IMR-90 (cell line): ENCODE measurements at regions not wholly inside any gene's neighbourhood (a gene's known extent, or its start where the extent isn't known, plus 50 kb on each side); places are given as distances from the start of the nearest gene placed in this dataset.

Source experiments
- ATAC-seq: fragments of 200-7000 bp; cut with Tn5 transposase; 2 replicates; pipeline ENCODE4 v1.9.1; 2020; ENCODE audit warnings: low read depth, mild to moderate bottlenecking, moderate library complexity
- BruUV-seq: library from RNA; stranded (reverse); fragments of 400-500 nt; replicated peaks from 2 replicates; lab custom pipeline; 2021; lab: Mats Ljungman, UMichigan
- CTCF ChIA-PET: fragments of 300-600 bp; formaldehyde crosslinking; extraction: SDS; loops from one replicate; lab custom pipeline; 2021; ENCODE audit warnings: antibody characterized with exemption; lab: Yijun Ruan, JAX
- POLR2A ChIA-PET: fragments of 300-600 bp; sonication (Branson Sonifier 250); formaldehyde crosslinking; loops from one replicate; lab custom pipeline; 2022; ENCODE audit warnings: antibody characterized with exemption; ENCODE audit not compliant: unreplicated experiment; lab: Charles Lee
- DNase-seq: peaks from one replicate; pipeline ENCODE4 v3.0.0; 2013
- H2AFZ ChIP-seq: replicated peaks from 2 replicates; pipeline ENCODE3; 2013; ENCODE audit warnings: low read length, mild to moderate bottlenecking; ENCODE audit not compliant: poor library complexity
- H2AK5ac ChIP-seq: 2 replicates; pipeline ENCODE4 v1.6.1; 2013; ENCODE audit warnings: low read depth, low read length, inconsistent platforms
- H2AK9ac ChIP-seq: replicated peaks from 2 replicates; pipeline ENCODE3; 2013; ENCODE audit warnings: mild to moderate bottlenecking, low read depth, low read length, moderate library complexity; ENCODE audit not compliant: poor library complexity
- H2BK120ac ChIP-seq: 2 replicates; pipeline ENCODE4 v1.6.1; 2013; ENCODE audit warnings: low read depth, low read length, inconsistent platforms
- H2BK15ac ChIP-seq: 3 replicates; pipeline ENCODE4 v1.6.1; 2013; ENCODE audit warnings: low read depth, low read length, inconsistent platforms
- H2BK20ac ChIP-seq: 2 replicates; pipeline ENCODE4 v1.6.1; 2013; ENCODE audit warnings: low read depth, mild to moderate bottlenecking, inconsistent platforms, low read length, moderate library complexity
- H2BK5ac ChIP-seq: 2 replicates; pipeline ENCODE4 v1.6.1; 2013; ENCODE audit warnings: mild to moderate bottlenecking, low read depth, low read length, inconsistent platforms; ENCODE audit not compliant: poor library complexity, severe bottlenecking
- H3K14ac ChIP-seq: replicated peaks from 2 replicates; pipeline ENCODE4 v1.6.1; 2013; ENCODE audit warnings: low read depth, low read length, inconsistent platforms
- H3K18ac ChIP-seq: 2 replicates; pipeline ENCODE4 v1.6.1; 2013; ENCODE audit warnings: low read depth, low read length, control low read depth
- H3K23ac ChIP-seq: 2 replicates; pipeline ENCODE4 v1.6.1; 2013; ENCODE audit warnings: low read depth, low read length, inconsistent platforms
- H3K27ac ChIP-seq: 2 replicates; pipeline ENCODE4 v1.5.1; 2013; ENCODE audit warnings: mild to moderate bottlenecking, control low read depth, low read length; ENCODE audit not compliant: insufficient read depth
- H3K27me3 ChIP-seq: 2 replicates; pipeline ENCODE4 v1.6.1; 2013; ENCODE audit warnings: low read length; ENCODE audit not compliant: control insufficient read depth, insufficient read depth
- H3K36me3 ChIP-seq: 2 replicates; pipeline ENCODE4 v1.6.1; 2013; ENCODE audit warnings: low read length, mixed read lengths; ENCODE audit not compliant: control insufficient read depth, insufficient read depth
- H3K4ac ChIP-seq: 2 replicates; pipeline ENCODE4 v1.6.1; 2013; ENCODE audit warnings: low read depth, low read length, inconsistent platforms
- H3K4me1 ChIP-seq: 2 replicates; pipeline ENCODE4 v1.6.1; 2013; ENCODE audit warnings: low read length, mixed read lengths; ENCODE audit not compliant: control insufficient read depth, insufficient read depth
- H3K4me2 ChIP-seq: 2 replicates; pipeline ENCODE4 v1.6.1; 2013; ENCODE audit warnings: low read depth, mild to moderate bottlenecking, control low read depth, low read length, moderate library complexity
- H3K4me3 ChIP-seq: 2 replicates; pipeline ENCODE4 v1.5.1; 2013; ENCODE audit warnings: low read depth, mild to moderate bottlenecking, control low read depth, low read length, moderate library complexity; ENCODE audit not compliant: insufficient read depth
- H3K56ac ChIP-seq: 2 replicates; pipeline ENCODE4 v1.6.1; 2013; ENCODE audit warnings: low read length, inconsistent platforms; ENCODE audit not compliant: insufficient read depth; ENCODE audit errors: extremely low read depth
- H3K79me1 ChIP-seq, 2 experiments: 2 replicates each; pipeline ENCODE4 v1.6.1; 2013; ENCODE audit warnings: low read length in 2 of 2, inconsistent platforms in 1 of 2, low read depth in 1 of 2
- H3K9ac ChIP-seq: 2 replicates; pipeline ENCODE4 v1.6.1; 2013; ENCODE audit warnings: low read depth, low read length, control low read depth
- H3K9me1 ChIP-seq: 2 replicates; pipeline ENCODE4 v1.6.1; 2013; ENCODE audit warnings: low read length, inconsistent platforms; ENCODE audit not compliant: insufficient read depth
- H3K9me3 ChIP-seq: 2 replicates; pipeline ENCODE4 v1.6.1; 2013; ENCODE audit warnings: low read length; ENCODE audit not compliant: control insufficient read depth, insufficient read depth
- H4K20me1 ChIP-seq: 2 replicates; pipeline ENCODE4 v1.6.1; 2013; ENCODE audit warnings: low read length, inconsistent platforms; ENCODE audit not compliant: insufficient read depth
- H4K5ac ChIP-seq: 2 replicates; pipeline ENCODE4 v1.6.1; 2013; ENCODE audit warnings: mild to moderate bottlenecking, low read depth, low read length, control low read depth
- H4K8ac ChIP-seq, 2 experiments: 2 replicates each; pipeline ENCODE4 v1.6.1; 2013; ENCODE audit warnings: low read depth in 2 of 2, low read length in 2 of 2, control low read depth in 1 of 2, inconsistent platforms in 1 of 2
- H4K91ac ChIP-seq: 2 replicates; pipeline ENCODE4 v1.6.1; 2013; ENCODE audit warnings: low read depth, low read length, inconsistent platforms; ENCODE audit not compliant: insufficient read depth
- BHLHE40 ChIP-seq: fragments of 150-350 bp; IDR thresholded peaks from 2 replicates; pipeline ENCODE4 v1.6.1; 2016; ENCODE audit warnings: mild to moderate bottlenecking, low read depth, low read length
- CEBPB ChIP-seq: IDR thresholded peaks from 2 replicates; pipeline ENCODE4 v1.6.1; 2012; ENCODE audit warnings: low read depth, low read length, improper control_type of control experiment
- CHD1 ChIP-seq: IDR thresholded peaks from 2 replicates; pipeline ENCODE4 v1.6.1; 2012; ENCODE audit warnings: low read depth, low read length, improper control_type of control experiment
- CTCF ChIP-seq: conservative IDR thresholded peaks from 2 replicates; pipeline ENCODE4 v1.5.1; 2012; ENCODE audit warnings: mild to moderate bottlenecking, low read depth, low read length, improper control_type of control experiment
- ELK1 ChIP-seq: fragments of 150-350 bp; IDR thresholded peaks from 2 replicates; pipeline ENCODE4 v1.6.1; 2016; ENCODE audit warnings: low read depth, mild to moderate bottlenecking, low read length, moderate library complexity, borderline replicate concordance
- FOS ChIP-seq: fragments of 150-350 bp; IDR thresholded peaks from 2 replicates; pipeline ENCODE4 v1.6.1; 2016; ENCODE audit warnings: low read depth, low read length
- MAFK ChIP-seq: IDR thresholded peaks from 2 replicates; pipeline ENCODE4 v1.6.1; 2012; ENCODE audit warnings: low read depth, low read length, improper control_type of control experiment
- MAZ ChIP-seq: IDR thresholded peaks from 2 replicates; pipeline ENCODE4 v1.6.1; 2012; ENCODE audit warnings: low read depth, mild to moderate bottlenecking, low read length, improper control_type of control experiment, moderate library complexity, borderline replicate concordance
- MXI1 ChIP-seq: IDR thresholded peaks from 2 replicates; pipeline ENCODE4 v1.6.1; 2012; ENCODE audit warnings: low read depth, mild to moderate bottlenecking, low read length, moderate library complexity, borderline replicate concordance
- NFE2L2 ChIP-seq: fragments of 150-350 bp; IDR thresholded peaks from 2 replicates; pipeline ENCODE4 v1.6.1; 2016; ENCODE audit warnings: low read depth, mild to moderate bottlenecking, low read length
- POLR2A ChIP-seq: IDR thresholded peaks from 2 replicates; pipeline ENCODE4 v1.6.1; 2012; ENCODE audit warnings: mild to moderate bottlenecking, low read depth, low read length
- RAD21 ChIP-seq: IDR thresholded peaks from 2 replicates; pipeline ENCODE4 v1.6.1; 2012; ENCODE audit warnings: low read length, improper control_type of control experiment
- RCOR1 ChIP-seq: IDR thresholded peaks from 2 replicates; pipeline ENCODE4 v1.6.1; 2012; ENCODE audit warnings: mild to moderate bottlenecking, low read length, improper control_type of control experiment; ENCODE audit not compliant: insufficient replicate concordance
- RFX5 ChIP-seq: IDR thresholded peaks from 2 replicates; pipeline ENCODE4 v1.8.0; 2012; ENCODE audit warnings: low read depth, mild to moderate bottlenecking, low read length, moderate library complexity
- SMC3 ChIP-seq: fragments of 150-350 bp; IDR thresholded peaks from 2 replicates; pipeline ENCODE4 v1.6.1; 2016; ENCODE audit warnings: low read depth, mild to moderate bottlenecking, antibody characterized with exemption, low read length, moderate library complexity
- USF2 ChIP-seq: fragments of 150-350 bp; IDR thresholded peaks from 2 replicates; pipeline ENCODE4 v1.6.1; 2017; ENCODE audit warnings: mild to moderate bottlenecking, antibody characterized with exemption, low read length, low read depth
- WGBS, 2 experiments: methylation state at CpG; one replicate each; pipeline versions ENCODE4 v1.1.5 to v1.1.7; 2013; ENCODE audit warnings: missing lambda C conversion rate in 2 of 2; ENCODE audit not compliant: insufficient read length in 1 of 2; ENCODE audit errors: extremely low coverage in 2 of 2; 5-methylcytosine and 5-hydroxymethylcytosine counted together
- dilution Hi-C: fragments of 300-500 bp; cut with HindIII; formaldehyde crosslinking; loops from one replicate; pipeline ENCODE4 v1.14.3; 2018; ENCODE audit warnings: low sequenced_read_pairs; ENCODE audit not compliant: unreplicated experiment
- in situ Hi-C: fragments of 300-500 bp; cut with MboI; formaldehyde crosslinking; loops from 3 replicates; pipeline ENCODE4 v1.14.3; 2019; ENCODE audit warnings: low sequenced_read_pairs, inconsistent platforms, mixed read lengths
- intact Hi-C: fragments of 100-400 bp; cut with micrococcal nuclease; formaldehyde crosslinking; loops from 2 replicates; pipeline ENCODE4 v1.10.0; 2022

- Histone ChIP-seq H3K9ac (no peak overlapping the region), H3K4me1 (no peaks in the 10 kb centered on the region), H4K8ac (no peak overlapping the region), H3K14ac (no peak overlapping the region), H3K79me1 (no peaks in the 10 kb centered on the region), H3K27me3 (no peaks in the 10 kb centered on the region), H3K4me3 (no peak overlapping the region), H2BK15ac (no peak overlapping the region), H2AK5ac (no peak overlapping the region), H4K20me1 (no peaks in the 10 kb centered on the region), H3K9me1 (no peaks in the 10 kb centered on the region), H3K36me3 (0 out of 2 replicates have a peak, but pooled peaks cover 2% of the 10 kb centered on the region), H3K18ac (no peak overlapping the region), H4K5ac (no peak overlapping the region), H4K91ac (no peak overlapping the region), H2BK20ac (no peak overlapping the region), H3K4me2 (no peak overlapping the region), H2BK5ac (no peak overlapping the region), H3K4ac (no peak overlapping the region), H3K9me3 (peaks cover 3% of the 10 kb centered on the region), H3K23ac (no peak overlapping the region), H3K56ac (no peak overlapping the region), H2AK9ac (no peak overlapping the region), H2BK120ac (no peak overlapping the region), H2AFZ (no peak overlapping the region), H3K27ac (no peak overlapping the region)
- no peak for TF ChIP-seq USF2
- TF ChIP-seq RFX5, result no peak
- no peak for TF ChIP-seq ELK1
- TF ChIP-seq FOS, result no peak
- no peak for TF ChIP-seq CEBPB
- TF ChIP-seq MXI1, result no peak
- TF ChIP-seq BHLHE40, result no peak
- no peak for TF ChIP-seq RAD21
- no peak for TF ChIP-seq RCOR1
- no peak for TF ChIP-seq NFE2L2
- TF ChIP-seq MAFK, result no peak
- TF ChIP-seq CTCF, result no peak
- TF ChIP-seq CHD1, result no peak
- no peak for TF ChIP-seq POLR2A
- no peak for TF ChIP-seq MAZ
- no peak for TF ChIP-seq SMC3
- ChIA-PET CTCF (no interaction called here), POLR2A (no interaction called here)
- no peak for ATAC-seq
- no CpG with 5 or more reads among the region's 3 CpGs for WGBS, 2 experiments
- dilution Hi-C loops (no loop called here), in situ Hi-C loops (no loop called here), intact Hi-C loops (loop anchor here (10.0 kb wide), 1 partner anchor 46 kb away; no protein-coding TSS in a partner anchor)
- no peak for DNase-seq
- BruUV-seq, result no TSS peak
Measured at GRCh38 chr17:82998637-82999036, 80.8 kb upstream of the METRNL start.
